HCT116 (cell line): ENCODE measurements at regions not wholly inside any gene's neighbourhood (a gene's known extent, or its start where the extent isn't known, plus 50 kb on each side); places are given as distances from the start of the nearest gene placed in this dataset.
A peak's percentile ranks its signal among the peaks of the same experiment; 100 is the strongest.

Experiments used
- ATAC-seq: fragments of 200-7000 bp; cut with Tn5 transposase; 2 replicates; pipeline ENCODE4 v1.9.1; 2020; ENCODE audit warnings: mild to moderate bottlenecking, moderate library complexity
- BruUV-seq: library from RNA; stranded (reverse); fragments of 400-500 nt; replicated peaks from 2 replicates; lab custom pipeline; 2021; lab: Mats Ljungman, UMichigan
- CTCF ChIA-PET: fragments of 300-600 bp; sonication (Branson Sonifier 250); formaldehyde crosslinking; loops from one replicate; lab custom pipeline; 2021; ENCODE audit warnings: antibody characterized with exemption; lab: Charles Lee
- POLR2A ChIA-PET: fragments of 300-600, 350-600 bp; sonication (Branson Sonifier 250); formaldehyde crosslinking; loops from one replicate; lab custom pipeline; 2021; ENCODE audit warnings: antibody characterized with exemption; lab: Charles Lee
- RAD21 ChIA-PET, 2 experiments: fragments of 300-600 bp; sonication (Branson Sonifier 250); formaldehyde crosslinking; loops; one replicate each; lab custom pipeline; 2023; ENCODE audit warnings: low total read pairs in 2 of 2; ENCODE audit not compliant: uncharacterized antibody in 2 of 2, unreplicated experiment in 2 of 2, low non-redundant PET in 1 of 2; lab: Charles Lee
- DNase-seq: peaks from one replicate; pipeline ENCODE4 v3.0.0-alpha.2; 2010; ENCODE audit warnings: low read depth, low spot score
- H2AFZ ChIP-seq: fragments of 200-600 bp; shearing (Covaris generic), sonication (generic); 2 replicates; pipeline ENCODE4 v1.6.1; 2017; ENCODE audit warnings: low read depth, mixed run types, mixed read lengths, antibody characterized with exemption, low read length; ENCODE audit not compliant: poor library complexity, severe bottlenecking
- H3K27ac ChIP-seq: 2 replicates; pipeline ENCODE4 v1.5.1; 2012; ENCODE audit warnings: low read depth, low read length
- H3K27me3 ChIP-seq: fragments of 200-600 bp; sonication (generic); 2 replicates; pipeline ENCODE4 v1.6.1; 2016; ENCODE audit warnings: mixed run types, low read length, mixed read lengths; ENCODE audit not compliant: insufficient read depth
- H3K36me3 ChIP-seq, 2 experiments: fragments of 200-500 bp in 1 of 2; fragments of 200-600 bp in 1 of 2; sonication (Bioruptor generic) in 1 of 2; sonication (generic) in 1 of 2; 2 replicates each; pipeline versions ENCODE4 v1.5.1 to v1.6.1; 2014 to 2016; ENCODE audit warnings: low read length in 2 of 2, inconsistent platforms in 1 of 2, mixed read lengths in 1 of 2, mixed run types in 1 of 2; ENCODE audit not compliant: insufficient read depth in 2 of 2, control insufficient read depth in 1 of 2
- H3K4me1 ChIP-seq, 2 experiments: fragments of 200-600 bp in 1 of 2; sonication (generic) in 1 of 2; 2 replicates each; pipeline versions ENCODE4 v1.5.1 to v1.6.1; 2012 to 2017; ENCODE audit warnings: low read length in 2 of 2, inconsistent platforms in 1 of 2, mild to moderate bottlenecking in 1 of 2, mixed read lengths in 1 of 2, mixed run types in 1 of 2, moderate library complexity in 1 of 2; ENCODE audit not compliant: insufficient read depth in 2 of 2, control insufficient read depth in 1 of 2
- H3K4me2 ChIP-seq: fragments of 200-600 bp; sonication (generic); 2 replicates; pipeline ENCODE4 v1.6.1; 2017; ENCODE audit warnings: mixed run types, low read length, mixed read lengths
- H3K4me3 ChIP-seq, 2 experiments: fragments of 200-600 bp in 1 of 2; sonication (generic) in 1 of 2; replicated peaks in 1 of 2; 2 replicates each; pipeline ENCODE4 v1.5.1; 2011 to 2016; ENCODE audit warnings: low read length in 2 of 2, control low read depth in 1 of 2, low read depth in 1 of 2, mild to moderate bottlenecking in 1 of 2, mixed read lengths in 1 of 2, mixed run types in 1 of 2
- H3K79me2 ChIP-seq: fragments of 200-600 bp; sonication (generic); 2 replicates; pipeline ENCODE4 v1.6.1; 2017; ENCODE audit warnings: mild to moderate bottlenecking, mixed run types, low read length, moderate library complexity, mixed read lengths; ENCODE audit not compliant: insufficient read depth
- H3K9ac ChIP-seq: fragments of 200-600 bp; sonication (generic); 2 replicates; pipeline ENCODE4 v1.6.1; 2016; ENCODE audit warnings: low read length, mixed read lengths
- H3K9me2 ChIP-seq: fragments of 200-600 bp; sonication (generic), shearing (Covaris generic); 2 replicates; pipeline ENCODE4 v1.6.1; 2017; ENCODE audit warnings: mixed run types, mild to moderate bottlenecking, moderate library complexity; ENCODE audit not compliant: insufficient read depth
- H3K9me3 ChIP-seq, 2 experiments: fragments of 200-500 bp in 1 of 2; fragments of 200-600 bp in 1 of 2; sonication (Bioruptor generic) in 1 of 2; sonication (generic) in 1 of 2; 2 replicates each; pipeline ENCODE4 v1.6.1; 2014 to 2017; ENCODE audit warnings: low read length in 2 of 2, mixed read lengths in 2 of 2, inconsistent platforms in 1 of 2, low read depth in 1 of 2, mild to moderate bottlenecking in 1 of 2, mixed run types in 1 of 2, moderate library complexity in 1 of 2; ENCODE audit not compliant: control insufficient read depth in 1 of 2, insufficient read depth in 1 of 2
- H4K20me1 ChIP-seq: fragments of 200-600 bp; sonication (generic), shearing (Covaris generic); 2 replicates; pipeline ENCODE4 v1.6.1; 2017; ENCODE audit warnings: mixed run types, mild to moderate bottlenecking, moderate library complexity; ENCODE audit not compliant: insufficient read depth
- EZH2phosphoT487 ChIP-seq: fragments of 200-600 bp; IDR thresholded peaks from 2 replicates; pipeline ENCODE4 v1.6.1; 2018; ENCODE audit warnings: antibody characterized with exemption, borderline replicate concordance
- FOSL1 ChIP-seq: IDR thresholded peaks from 2 replicates; pipeline ENCODE4 v1.6.1; 2012; ENCODE audit warnings: low read depth
- POLR2A ChIP-seq: IDR thresholded peaks from 2 replicates; pipeline ENCODE4 v1.7.0; 2011; ENCODE audit warnings: borderline replicate concordance; ENCODE audit not compliant: insufficient read depth, insufficient read length; ENCODE audit errors: extremely low read depth
- RAD21 ChIP-seq: IDR thresholded peaks from 2 replicates; pipeline ENCODE4 v1.6.1; 2012; ENCODE audit warnings: low read depth, mild to moderate bottlenecking
- SP1 ChIP-seq: IDR thresholded peaks from 2 replicates; pipeline ENCODE4 v1.6.1; 2012; ENCODE audit warnings: low read depth
- TCF7L2 ChIP-seq: IDR thresholded peaks from 2 replicates; pipeline ENCODE4 v1.7.0; 2011; ENCODE audit warnings: borderline replicate concordance, inconsistent platforms; ENCODE audit not compliant: insufficient read depth, insufficient read length; ENCODE audit errors: extremely low read depth
- YY1 ChIP-seq: IDR thresholded peaks from 2 replicates; pipeline ENCODE4 v1.6.1; 2011; ENCODE audit warnings: low read length, low read depth, moderate library complexity, mild to moderate bottlenecking; ENCODE audit not compliant: insufficient replicate concordance; ENCODE audit errors: extremely low read depth
- intact Hi-C: fragments of 100-400 bp; cut with micrococcal nuclease; formaldehyde crosslinking; loops from 2 replicates; pipeline ENCODE4 v1.10.0; 2022

DNA sequence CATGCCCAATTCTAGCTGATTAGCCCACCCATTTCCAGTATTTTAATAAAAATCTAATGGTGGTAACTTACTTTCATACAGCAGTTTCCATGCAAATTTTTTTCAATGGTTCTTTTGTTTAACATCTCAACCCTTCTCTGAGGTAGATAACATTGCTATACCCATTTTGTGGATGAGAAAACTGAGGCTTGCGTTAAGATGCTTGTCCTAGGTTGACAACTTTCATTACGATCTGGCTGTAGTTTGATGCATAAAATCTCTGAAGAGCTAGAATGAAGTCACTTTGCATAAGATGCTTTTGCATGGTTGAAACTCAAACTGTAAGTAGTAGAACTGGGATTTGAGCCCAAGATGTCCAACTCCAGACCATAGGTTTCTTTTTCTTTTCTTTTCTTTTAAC is 309.5 kb upstream of the PODXL start (continued):
- no peak for TF ChIP-seq POLR2A
- TF ChIP-seq TCF7L2: no peak
- TF ChIP-seq SP1: no peak
- TF ChIP-seq RAD21: no peak
- TF ChIP-seq YY1: no peak

DNA sequence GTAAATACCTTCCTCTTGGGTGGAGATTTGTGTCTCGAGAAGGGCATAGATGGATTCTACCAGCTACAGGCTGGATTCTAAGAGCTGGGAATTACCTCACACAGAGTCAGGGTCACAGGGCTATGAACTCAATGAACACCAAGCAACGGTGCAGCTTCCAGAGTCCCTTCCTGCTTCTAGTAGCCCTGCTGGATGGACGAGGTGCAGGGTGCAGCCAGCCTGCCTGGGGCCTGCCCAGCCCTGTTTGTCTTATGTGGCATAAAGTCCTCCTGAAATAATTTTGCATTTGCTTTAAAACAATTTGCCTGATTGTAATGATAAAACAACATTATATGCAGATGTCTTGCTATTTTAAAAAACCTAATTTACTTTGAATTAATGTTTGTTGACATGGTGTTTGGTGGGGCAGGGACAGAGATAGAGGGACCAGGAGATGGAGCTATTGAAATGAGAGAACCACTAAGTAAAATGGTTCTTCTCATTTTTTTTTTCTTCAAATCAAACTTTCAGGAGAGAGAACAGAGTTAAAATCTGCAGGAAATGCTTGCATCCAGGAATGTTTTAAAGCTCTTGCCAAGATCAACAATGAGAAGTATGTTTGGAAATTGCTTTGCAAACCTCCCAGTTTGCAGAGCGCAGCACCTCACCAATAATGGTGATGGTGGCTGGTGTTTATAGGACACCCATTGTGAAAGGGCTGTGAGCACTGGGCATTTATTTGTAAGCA is 305.4 kb upstream of the PODXL start:
- Histone ChIP-seq H3K4me2 (no peak overlapping the region), H3K4me3 (no peak overlapping the region), H3K9me3 (no peaks in the 10 kb centered on the region), H4K20me1 (no peaks in the 10 kb centered on the region), H3K27me3 (peaks cover 28% of the 10 kb centered on the region), H2AFZ (no peak overlapping the region), H3K4me1 (peaks cover 0 to 6% of the 10 kb centered on the region in 2 experiments; a peak in 1 of 4 replicates), H3K9me2 (no peaks in the 10 kb centered on the region), H3K79me2 (no peaks in the 10 kb centered on the region), H3K36me3 (no peaks in the 10 kb centered on the region), H3K27ac (no peak overlapping the region), H3K9ac (no peak overlapping the region)
- CTCF ChIA-PET: no interaction called here
- DNase-seq (no peak), ATAC-seq (no peak)
- no TSS peak for BruUV-seq
- intact Hi-C loops: no loop called here
- POLR2A ChIA-PET: no interaction called here
- RAD21 ChIA-PET: no interaction called here
- peak; percentile 15; the same call in 1 of the 2 replicates for TF ChIP-seq RAD21
- TF ChIP-seq EZH2phosphoT487: no peak
- TF ChIP-seq FOSL1: no peak
